GM21360 (cell line): ENCODE measurements at regions not wholly inside any gene's neighbourhood (a gene's known extent, or its start where the extent isn't known, plus 50 kb on each side); places are given as distances from the start of the nearest gene placed in this dataset.

Experiments used
- ATAC-seq: cut with Tn5 transposase; IDR thresholded peaks from one replicate; pipeline ENCODE4 v1.9.1; 2021; ENCODE audit warnings: mild to moderate bottlenecking, moderate library complexity; ENCODE audit not compliant: unreplicated experiment

- ATAC-seq: no peak
Observed at GRCh38 chr4:44056721-44057151, 391.9 kb downstream of the KCTD8 start.

GRCh38 chr4:44070843-44071242, 377.8 kb downstream of the KCTD8 start:
- no peak for ATAC-seq

GRCh38 chr4:44071959-44072955, 376.4 kb downstream of the KCTD8 start:
- no peak for ATAC-seq

- ATAC-seq: no peak
Observed at GRCh38 chr4:44086753-44087152, 361.9 kb downstream of the KCTD8 start.

DNA sequence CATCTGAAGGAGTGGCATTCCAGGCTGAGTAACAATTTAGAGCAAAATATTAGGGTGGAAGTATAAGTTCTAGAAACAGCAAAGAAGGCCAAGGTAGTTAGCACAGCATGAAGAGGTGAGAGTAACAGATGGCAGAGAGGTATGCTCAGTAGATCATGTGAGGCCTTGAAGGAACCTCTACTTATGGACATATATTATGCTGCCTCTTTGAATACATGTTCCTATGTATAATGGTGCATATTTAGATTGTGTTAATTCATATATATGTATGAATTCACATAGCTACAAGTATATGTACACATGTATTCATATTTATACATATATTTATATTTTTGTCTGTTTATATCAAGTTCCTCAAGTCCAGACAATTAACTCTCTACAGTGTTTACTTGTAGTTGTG, 355.2 kb downstream of the KCTD8 start:
- ATAC-seq: no peak

- no peak for ATAC-seq
Observed at GRCh38 chr4:44098973-44099372, 349.6 kb downstream of the KCTD8 start.

DNA sequence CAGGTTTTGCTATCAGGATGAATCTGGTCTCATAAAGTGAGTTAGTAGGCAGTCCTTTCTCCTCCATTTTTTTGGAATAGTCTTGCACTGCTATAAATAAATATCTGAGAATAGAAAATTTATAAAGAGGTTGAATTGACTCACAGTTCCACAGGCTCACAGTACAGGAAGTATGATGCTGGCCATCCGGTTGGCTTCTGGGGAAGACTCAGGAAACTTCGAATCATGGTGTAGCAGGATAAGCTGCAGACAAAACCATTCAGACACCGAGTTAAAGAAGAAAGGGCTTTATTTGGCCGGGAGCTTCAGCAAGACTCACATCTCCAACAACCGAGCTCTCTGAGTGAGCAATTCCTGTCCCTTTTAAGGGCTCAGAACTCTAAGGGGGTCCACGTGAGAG, 348.2 kb downstream of the KCTD8 start:
- no peak for ATAC-seq

- ATAC-seq: no peak
Observed at GRCh38 chr4:44118971-44119680, 329.5 kb downstream of the KCTD8 start.

- no peak for ATAC-seq
Observed at GRCh38 chr4:44120646-44121045, 328.0 kb downstream of the KCTD8 start.

DNA sequence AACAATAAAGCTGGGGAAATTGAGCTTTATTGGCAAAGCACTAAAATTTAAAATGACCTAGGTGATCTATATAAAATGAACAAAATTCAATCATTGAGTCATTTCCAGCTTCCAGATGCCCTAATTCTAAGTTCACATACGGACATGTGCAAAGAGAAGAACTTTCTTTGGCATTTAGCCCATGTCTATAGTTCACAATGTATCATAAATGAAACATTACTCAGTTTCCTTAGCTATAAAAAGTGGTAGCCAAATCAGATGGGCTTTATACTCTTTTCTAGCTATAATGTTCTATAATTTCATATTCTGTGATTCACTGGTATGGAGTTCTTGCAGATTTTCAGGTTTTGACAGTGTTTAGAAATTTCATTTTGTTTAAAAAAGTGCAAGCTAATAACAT, 327.4 kb downstream of the KCTD8 start:
- ATAC-seq: no peak
